IMR-90 (cell line): ENCODE measurements at regions not wholly inside any gene's neighbourhood (a gene's known extent, or its start where the extent isn't known, plus 50 kb on each side); places are given as distances from the start of the nearest gene placed in this dataset.

Source experiments
- ATAC-seq: fragments of 200-7000 bp; cut with Tn5 transposase; 2 replicates; pipeline ENCODE4 v1.9.1; 2020; ENCODE audit warnings: low read depth, mild to moderate bottlenecking, moderate library complexity
- BruUV-seq: library from RNA; stranded (reverse); fragments of 400-500 nt; replicated peaks from 2 replicates; lab custom pipeline; 2021; lab: Mats Ljungman, UMichigan
- CTCF ChIA-PET: fragments of 300-600 bp; formaldehyde crosslinking; extraction: SDS; loops from one replicate; lab custom pipeline; 2021; ENCODE audit warnings: antibody characterized with exemption; lab: Yijun Ruan, JAX
- POLR2A ChIA-PET: fragments of 300-600 bp; sonication (Branson Sonifier 250); formaldehyde crosslinking; loops from one replicate; lab custom pipeline; 2022; ENCODE audit warnings: antibody characterized with exemption; ENCODE audit not compliant: unreplicated experiment; lab: Charles Lee
- DNase-seq: peaks from one replicate; pipeline ENCODE4 v3.0.0; 2013
- H2AFZ ChIP-seq: replicated peaks from 2 replicates; pipeline ENCODE3; 2013; ENCODE audit warnings: low read length, mild to moderate bottlenecking; ENCODE audit not compliant: poor library complexity
- H2AK5ac ChIP-seq: 2 replicates; pipeline ENCODE4 v1.6.1; 2013; ENCODE audit warnings: low read depth, low read length, inconsistent platforms
- H2AK9ac ChIP-seq: replicated peaks from 2 replicates; pipeline ENCODE3; 2013; ENCODE audit warnings: mild to moderate bottlenecking, low read depth, low read length, moderate library complexity; ENCODE audit not compliant: poor library complexity
- H2BK120ac ChIP-seq: 2 replicates; pipeline ENCODE4 v1.6.1; 2013; ENCODE audit warnings: low read depth, low read length, inconsistent platforms
- H2BK15ac ChIP-seq: 3 replicates; pipeline ENCODE4 v1.6.1; 2013; ENCODE audit warnings: low read depth, low read length, inconsistent platforms
- H2BK20ac ChIP-seq: 2 replicates; pipeline ENCODE4 v1.6.1; 2013; ENCODE audit warnings: low read depth, mild to moderate bottlenecking, inconsistent platforms, low read length, moderate library complexity
- H2BK5ac ChIP-seq: 2 replicates; pipeline ENCODE4 v1.6.1; 2013; ENCODE audit warnings: mild to moderate bottlenecking, low read depth, low read length, inconsistent platforms; ENCODE audit not compliant: poor library complexity, severe bottlenecking
- H3K14ac ChIP-seq: replicated peaks from 2 replicates; pipeline ENCODE4 v1.6.1; 2013; ENCODE audit warnings: low read depth, low read length, inconsistent platforms
- H3K18ac ChIP-seq: 2 replicates; pipeline ENCODE4 v1.6.1; 2013; ENCODE audit warnings: low read depth, low read length, control low read depth
- H3K23ac ChIP-seq: 2 replicates; pipeline ENCODE4 v1.6.1; 2013; ENCODE audit warnings: low read depth, low read length, inconsistent platforms
- H3K27ac ChIP-seq: 2 replicates; pipeline ENCODE4 v1.5.1; 2013; ENCODE audit warnings: mild to moderate bottlenecking, control low read depth, low read length; ENCODE audit not compliant: insufficient read depth
- H3K27me3 ChIP-seq: 2 replicates; pipeline ENCODE4 v1.6.1; 2013; ENCODE audit warnings: low read length; ENCODE audit not compliant: control insufficient read depth, insufficient read depth
- H3K36me3 ChIP-seq: 2 replicates; pipeline ENCODE4 v1.6.1; 2013; ENCODE audit warnings: low read length, mixed read lengths; ENCODE audit not compliant: control insufficient read depth, insufficient read depth
- H3K4ac ChIP-seq: 2 replicates; pipeline ENCODE4 v1.6.1; 2013; ENCODE audit warnings: low read depth, low read length, inconsistent platforms
- H3K4me1 ChIP-seq: 2 replicates; pipeline ENCODE4 v1.6.1; 2013; ENCODE audit warnings: low read length, mixed read lengths; ENCODE audit not compliant: control insufficient read depth, insufficient read depth
- H3K4me2 ChIP-seq: 2 replicates; pipeline ENCODE4 v1.6.1; 2013; ENCODE audit warnings: low read depth, mild to moderate bottlenecking, control low read depth, low read length, moderate library complexity
- H3K4me3 ChIP-seq: 2 replicates; pipeline ENCODE4 v1.5.1; 2013; ENCODE audit warnings: low read depth, mild to moderate bottlenecking, control low read depth, low read length, moderate library complexity; ENCODE audit not compliant: insufficient read depth
- H3K56ac ChIP-seq: 2 replicates; pipeline ENCODE4 v1.6.1; 2013; ENCODE audit warnings: low read length, inconsistent platforms; ENCODE audit not compliant: insufficient read depth; ENCODE audit errors: extremely low read depth
- H3K79me1 ChIP-seq, 2 experiments: 2 replicates each; pipeline ENCODE4 v1.6.1; 2013; ENCODE audit warnings: low read length in 2 of 2, inconsistent platforms in 1 of 2, low read depth in 1 of 2
- H3K9ac ChIP-seq: 2 replicates; pipeline ENCODE4 v1.6.1; 2013; ENCODE audit warnings: low read depth, low read length, control low read depth
- H3K9me1 ChIP-seq: 2 replicates; pipeline ENCODE4 v1.6.1; 2013; ENCODE audit warnings: low read length, inconsistent platforms; ENCODE audit not compliant: insufficient read depth
- H3K9me3 ChIP-seq: 2 replicates; pipeline ENCODE4 v1.6.1; 2013; ENCODE audit warnings: low read length; ENCODE audit not compliant: control insufficient read depth, insufficient read depth
- H4K20me1 ChIP-seq: 2 replicates; pipeline ENCODE4 v1.6.1; 2013; ENCODE audit warnings: low read length, inconsistent platforms; ENCODE audit not compliant: insufficient read depth
- H4K5ac ChIP-seq: 2 replicates; pipeline ENCODE4 v1.6.1; 2013; ENCODE audit warnings: mild to moderate bottlenecking, low read depth, low read length, control low read depth
- H4K8ac ChIP-seq, 2 experiments: 2 replicates each; pipeline ENCODE4 v1.6.1; 2013; ENCODE audit warnings: low read depth in 2 of 2, low read length in 2 of 2, control low read depth in 1 of 2, inconsistent platforms in 1 of 2
- H4K91ac ChIP-seq: 2 replicates; pipeline ENCODE4 v1.6.1; 2013; ENCODE audit warnings: low read depth, low read length, inconsistent platforms; ENCODE audit not compliant: insufficient read depth
- CEBPB ChIP-seq: IDR thresholded peaks from 2 replicates; pipeline ENCODE4 v1.6.1; 2012; ENCODE audit warnings: low read depth, low read length, improper control_type of control experiment
- POLR2A ChIP-seq: IDR thresholded peaks from 2 replicates; pipeline ENCODE4 v1.6.1; 2012; ENCODE audit warnings: mild to moderate bottlenecking, low read depth, low read length
- RFX5 ChIP-seq: IDR thresholded peaks from 2 replicates; pipeline ENCODE4 v1.8.0; 2012; ENCODE audit warnings: low read depth, mild to moderate bottlenecking, low read length, moderate library complexity
- USF2 ChIP-seq: fragments of 150-350 bp; IDR thresholded peaks from 2 replicates; pipeline ENCODE4 v1.6.1; 2017; ENCODE audit warnings: mild to moderate bottlenecking, antibody characterized with exemption, low read length, low read depth
- WGBS, 2 experiments: methylation state at CpG; one replicate each; pipeline versions ENCODE4 v1.1.5 to v1.1.7; 2013; ENCODE audit warnings: missing lambda C conversion rate in 2 of 2; ENCODE audit not compliant: insufficient read length in 1 of 2; ENCODE audit errors: extremely low coverage in 2 of 2; 5-methylcytosine and 5-hydroxymethylcytosine counted together
- dilution Hi-C: fragments of 300-500 bp; cut with HindIII; formaldehyde crosslinking; loops from one replicate; pipeline ENCODE4 v1.14.3; 2018; ENCODE audit warnings: low sequenced_read_pairs; ENCODE audit not compliant: unreplicated experiment
- in situ Hi-C: fragments of 300-500 bp; cut with MboI; formaldehyde crosslinking; loops from 3 replicates; pipeline ENCODE4 v1.14.3; 2019; ENCODE audit warnings: low sequenced_read_pairs, inconsistent platforms, mixed read lengths
- intact Hi-C: fragments of 100-400 bp; cut with micrococcal nuclease; formaldehyde crosslinking; loops from 2 replicates; pipeline ENCODE4 v1.10.0; 2022
- TF ChIP-seq, protein P1 (sequence below): fragments of 150-350 bp; IDR thresholded peaks from 2 replicates; pipeline ENCODE4 v1.6.1; 2016; ENCODE audit warnings: low read depth, mild to moderate bottlenecking, low read length, moderate library complexity, borderline replicate concordance

DNA sequence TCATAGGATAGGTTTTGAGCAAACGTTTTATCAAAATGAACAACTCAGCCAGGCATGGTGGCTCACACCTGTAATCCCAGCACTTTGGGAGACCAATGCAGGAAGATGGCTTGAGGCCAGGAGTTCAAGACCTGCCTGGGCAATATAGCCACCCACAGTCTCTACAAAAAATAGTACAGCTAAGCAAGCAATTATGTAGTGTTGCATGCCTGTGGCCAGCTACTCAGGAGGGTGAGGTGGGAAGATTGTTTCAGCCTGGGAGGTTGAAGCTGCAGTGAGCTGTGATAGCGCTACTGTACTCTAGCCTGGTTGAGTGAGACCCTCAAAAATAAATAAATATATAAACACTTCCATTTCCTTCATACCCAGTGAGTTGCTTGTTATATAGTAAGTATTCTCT, 67.1 kb downstream of the LSMEM1 start:
- no peaks in the 10 kb centered on the region for H3K9me1 ChIP-seq
- no peaks in the 10 kb centered on the region for H3K4me1 ChIP-seq
- no peak overlapping the region for H3K14ac ChIP-seq
- H4K5ac ChIP-seq: no peak overlapping the region
- no peak overlapping the region for H4K8ac ChIP-seq
- H2AK5ac ChIP-seq: no peak overlapping the region
- H3K27ac ChIP-seq: no peak overlapping the region
- no peaks in the 10 kb centered on the region for H3K27me3 ChIP-seq
- no peak overlapping the region for H4K91ac ChIP-seq
- TF ChIP-seq CEBPB (no peak), RFX5 (no peak), POLR2A (no peak), USF2 (no peak)
- TF ChIP-seq, protein P1, sequence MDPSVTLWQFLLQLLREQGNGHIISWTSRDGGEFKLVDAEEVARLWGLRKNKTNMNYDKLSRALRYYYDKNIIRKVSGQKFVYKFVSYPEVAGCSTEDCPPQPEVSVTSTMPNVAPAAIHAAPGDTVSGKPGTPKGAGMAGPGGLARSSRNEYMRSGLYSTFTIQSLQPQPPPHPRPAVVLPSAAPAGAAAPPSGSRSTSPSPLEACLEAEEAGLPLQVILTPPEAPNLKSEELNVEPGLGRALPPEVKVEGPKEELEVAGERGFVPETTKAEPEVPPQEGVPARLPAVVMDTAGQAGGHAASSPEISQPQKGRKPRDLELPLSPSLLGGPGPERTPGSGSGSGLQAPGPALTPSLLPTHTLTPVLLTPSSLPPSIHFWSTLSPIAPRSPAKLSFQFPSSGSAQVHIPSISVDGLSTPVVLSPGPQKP: no peak
- ATAC-seq: no peak
- no peak overlapping the region for H3K18ac ChIP-seq
- H3K4me3 ChIP-seq: no peak overlapping the region
- H2BK5ac ChIP-seq: no peak overlapping the region
- H3K23ac ChIP-seq: no peak overlapping the region
- no peak overlapping the region for H2BK120ac ChIP-seq
- in situ Hi-C loops: loop anchor here (10.0 to 25.0 kb wide), 2 partner anchors 347 to 864 kb away; no protein-coding TSS in a partner anchor
- ChIA-PET CTCF (no interaction called here), POLR2A (no interaction called here)
- no peaks in the 10 kb centered on the region for H3K9me3 ChIP-seq
- H3K9ac ChIP-seq: no peak overlapping the region
- BruUV-seq: no TSS peak
- H4K20me1 ChIP-seq: no peaks in the 10 kb centered on the region
- H3K36me3 ChIP-seq: no peaks in the 10 kb centered on the region
- no peak overlapping the region for H2BK20ac ChIP-seq
- peak; percentile 29 for DNase-seq
- no peak overlapping the region for H3K4me2 ChIP-seq
- intact Hi-C loops: loop anchor here (5.0 kb wide), 1 partner anchor 806 kb away; no protein-coding TSS in a partner anchor
- no peak overlapping the region for H2AFZ ChIP-seq
- H3K4ac ChIP-seq: no peak overlapping the region
- H3K79me1 ChIP-seq: no peaks in the 10 kb centered on the region
- H2BK15ac ChIP-seq: no peak overlapping the region
- no peak overlapping the region for H2AK9ac ChIP-seq
- WGBS, 2 experiments: no CpG with 5 or more reads among the region's 2 CpGs
- dilution Hi-C loops: no loop called here
- no peak overlapping the region for H3K56ac ChIP-seq
